Esophagus muscularis mucosa (tissue), 3 donors: ENCODE measurements at regions not wholly inside any gene's neighbourhood (a gene's known extent, or its start where the extent isn't known, plus 50 kb on each side); places are given as distances from the start of the nearest gene placed in this dataset.

Experiments used
- CTCF ChIP-seq, 3 experiments: fragments of 200-600 bp in 2 of 3; fragments of 450-650 bp in 1 of 3; sonication (generic) in 2 of 3; IDR thresholded peaks; one replicate each; pipeline ENCODE4 v1.5.1; 2017 to 2019; ENCODE audit warnings: antibody characterized with exemption in 3 of 3, mild to moderate bottlenecking in 2 of 3, moderate library complexity in 1 of 3
- POLR2A ChIP-seq: fragments of 450-650 bp; IDR thresholded peaks from one replicate; pipeline ENCODE4 v1.6.1; 2017; ENCODE audit warnings: antibody characterized with exemption, moderate library complexity, mild to moderate bottlenecking, low read depth
- POLR2AphosphoS5 ChIP-seq, 2 donors: sonication (generic); formaldehyde crosslinking; IDR thresholded peaks; one replicate each; pipeline ENCODE4 v1.6.1; 2017; ENCODE audit warnings: antibody characterized with exemption in 2 of 2

- no peak for TF ChIP-seq CTCF (IDR thresholded peaks at IDR 0.05)
- TF ChIP-seq POLR2AphosphoS5 (IDR thresholded peaks at IDR 0.05): no peak
- no peak for TF ChIP-seq POLR2A
Observed at GRCh38 chr7:156465186-156465585, 175.4 kb upstream of the RNF32 start.
